Thoracic aorta (tissue), 2 donors: ENCODE measurements at regions not wholly inside any gene's neighbourhood (a gene's known extent, or its start where the extent isn't known, plus 50 kb on each side); places are given as distances from the start of the nearest gene placed in this dataset.
A peak's percentile ranks its signal among the peaks of the same experiment; 100 is the strongest.

ENCODE experiments used
- ATAC-seq: fragments of 150-250 bp; one replicate; pipeline ENCODE4 v1.8.0; 2017; ENCODE audit warnings: low read depth; ENCODE audit not compliant: insufficient number of reproducible peaks, low FRiP score
- DNase-seq: peaks from one replicate; pipeline ENCODE4 v3.0.0-alpha.2; 2020; ENCODE audit warnings: low spot score
- H3K27ac ChIP-seq, 2 donors: fragments of 200-600 bp; sonication (generic); 1 replicate in 1 of 2; 2 replicates in 1 of 2; pipeline ENCODE4 v1.5.1; 2016; ENCODE audit warnings: mild to moderate bottlenecking in 2 of 2, moderate library complexity in 2 of 2
- H3K27me3 ChIP-seq: fragments of 200-600 bp; sonication (generic); replicated peaks from 2 replicates; pipeline ENCODE4 v1.6.0; 2016; ENCODE audit warnings: mild to moderate bottlenecking; ENCODE audit not compliant: insufficient read depth
- H3K36me3 ChIP-seq: fragments of 200-600 bp; sonication (generic); one replicate; pipeline ENCODE4 v1.5.1; 2016
- H3K4me1 ChIP-seq, 2 donors: fragments of 200-600 bp; sonication (generic); 1 replicate in 1 of 2; 2 replicates in 1 of 2; pipeline versions ENCODE4 v1.5.1 to v1.6.0; 2016; ENCODE audit warnings: low read depth in 2 of 2, mild to moderate bottlenecking in 1 of 2; ENCODE audit not compliant: control insufficient read depth in 1 of 2
- H3K4me3 ChIP-seq: fragments of 200-600 bp; sonication (generic); 2 replicates; pipeline ENCODE4 v1.5.1; 2016; ENCODE audit warnings: mild to moderate bottlenecking
- H3K9me3 ChIP-seq: fragments of 200-600 bp; sonication (generic); 2 replicates; pipeline ENCODE4 v1.5.1; 2016
- CTCF ChIP-seq: fragments of 200-600 bp; sonication (generic); IDR thresholded peaks from one replicate; pipeline ENCODE4 v1.5.1; 2019; ENCODE audit warnings: antibody characterized with exemption

GRCh38 chr3:66610562-66610909 is 109.7 kb upstream of the LRIG1 start:
- ATAC-seq (no peak), DNase-seq (no peak)
- Histone ChIP-seq H3K27ac (no peak overlapping the region), H3K27me3 (no peaks in the 10 kb centered on the region), H3K9me3 (no peaks in the 10 kb centered on the region), H3K4me3 (no peak overlapping the region), H3K4me1 (no peaks in the 10 kb centered on the region), H3K36me3 (no peaks in the 10 kb centered on the region)
- no peak for TF ChIP-seq CTCF

- no peaks in the 10 kb centered on the region for H3K27me3 ChIP-seq
- no peaks in the 10 kb centered on the region for H3K36me3 ChIP-seq
- peak overlapping the region; percentile 14 to 55 for H3K27ac ChIP-seq
- H3K9me3 ChIP-seq: no peaks in the 10 kb centered on the region
- ATAC-seq (peak; percentile 79), DNase-seq (no peak)
- peaks cover 16 to 27% of the 10 kb centered on the region in 2 donors for H3K4me1 ChIP-seq
- H3K4me3 ChIP-seq: no peak overlapping the region
- no peak for TF ChIP-seq CTCF
Observed at GRCh38 chr3:66615643-66616301, 115.0 kb upstream of the LRIG1 start.

- Histone ChIP-seq H3K4me3 (no peak overlapping the region), H3K36me3 (no peaks in the 10 kb centered on the region), H3K27me3 (no peaks in the 10 kb centered on the region), H3K27ac (peak overlapping the region; percentile 34 to 68), H3K4me1 (peaks cover 16 to 31% of the 10 kb centered on the region in 2 donors), H3K9me3 (no peaks in the 10 kb centered on the region)
- ATAC-seq (no peak), DNase-seq (no peak)
- no peak for TF ChIP-seq CTCF
Observed at GRCh38 chr3:66617351-66617750, 116.5 kb upstream of the LRIG1 start.

- Histone ChIP-seq H3K9me3 (no peaks in the 10 kb centered on the region), H3K27ac (peak overlapping the region; percentile 34 to 68), H3K36me3 (no peaks in the 10 kb centered on the region), H3K4me3 (no peak overlapping the region), H3K27me3 (no peaks in the 10 kb centered on the region), H3K4me1 (peaks cover 16 to 31% of the 10 kb centered on the region in 2 donors)
- ATAC-seq: no peak
- no peak for DNase-seq
- no peak for TF ChIP-seq CTCF
Observed at GRCh38 chr3:66618066-66618465, 117.2 kb upstream of the LRIG1 start.

GRCh38 chr3:66620296-66620695 is 119.5 kb upstream of the LRIG1 start:
- Histone ChIP-seq H3K36me3 (no peaks in the 10 kb centered on the region), H3K9me3 (no peaks in the 10 kb centered on the region), H3K4me1 (peaks cover 18 to 44% of the 10 kb centered on the region in 2 donors), H3K4me3 (no peak overlapping the region), H3K27ac (peak overlapping the region in 1 of 2 donors; percentile 9), H3K27me3 (no peaks in the 10 kb centered on the region)
- no peak for DNase-seq
- ATAC-seq: no peak
- no peak for TF ChIP-seq CTCF
